GM18907 (cell line): ENCODE measurements at regions not wholly inside any gene's neighbourhood (a gene's known extent, or its start where the extent isn't known, plus 50 kb on each side); places are given as distances from the start of the nearest gene placed in this dataset.
"Not testable (repeated sequence)": the region's sequence is repeated elsewhere in the genome, so short reads cannot be mapped to it uniquely, and the experiment has no call there.

Experiments
- ATAC-seq: cut with Tn5 transposase; IDR thresholded peaks from one replicate; pipeline ENCODE4 v1.9.1; 2021; ENCODE audit warnings: mild to moderate bottlenecking, moderate library complexity; ENCODE audit not compliant: unreplicated experiment

DNA sequence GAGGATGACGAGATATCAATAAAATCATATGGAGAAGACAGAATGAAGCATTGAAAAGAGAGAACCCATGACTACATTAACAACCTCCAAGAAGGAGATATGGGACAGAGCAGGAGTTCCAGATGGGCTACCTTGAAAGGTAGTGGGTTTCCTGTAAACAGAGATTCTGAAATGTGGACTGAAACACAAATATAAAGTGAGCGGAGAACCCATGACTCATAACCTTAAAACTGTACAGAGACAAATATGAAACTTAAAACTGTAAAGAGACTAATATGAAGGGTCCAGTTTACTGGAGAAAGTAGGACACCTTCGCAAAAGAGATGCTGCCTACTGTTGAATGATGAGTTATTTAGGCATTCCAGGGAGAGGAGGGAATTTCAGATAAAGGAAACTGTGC, 383.7 kb downstream of the CAAP1 start:
- no peak for ATAC-seq

DNA sequence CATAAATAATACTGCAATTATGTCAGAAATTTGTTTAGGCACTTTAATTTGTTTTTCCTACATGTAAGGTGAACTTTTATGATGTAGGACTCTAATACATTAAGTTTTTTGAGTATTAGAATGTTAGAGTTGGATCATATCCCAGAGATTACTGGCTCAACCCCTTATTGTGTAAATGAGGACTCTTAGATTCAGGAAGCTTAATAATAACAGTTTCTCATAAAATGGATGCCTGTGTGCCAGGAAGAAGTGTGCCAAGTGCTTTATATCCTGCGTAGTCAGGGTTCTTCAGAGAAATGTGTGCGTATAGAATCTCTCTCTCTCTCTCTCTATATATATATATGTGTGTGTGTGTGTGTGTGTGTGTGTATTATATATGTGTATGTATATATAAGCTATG, 388.5 kb downstream of the CAAP1 start:
- no peak for ATAC-seq

DNA sequence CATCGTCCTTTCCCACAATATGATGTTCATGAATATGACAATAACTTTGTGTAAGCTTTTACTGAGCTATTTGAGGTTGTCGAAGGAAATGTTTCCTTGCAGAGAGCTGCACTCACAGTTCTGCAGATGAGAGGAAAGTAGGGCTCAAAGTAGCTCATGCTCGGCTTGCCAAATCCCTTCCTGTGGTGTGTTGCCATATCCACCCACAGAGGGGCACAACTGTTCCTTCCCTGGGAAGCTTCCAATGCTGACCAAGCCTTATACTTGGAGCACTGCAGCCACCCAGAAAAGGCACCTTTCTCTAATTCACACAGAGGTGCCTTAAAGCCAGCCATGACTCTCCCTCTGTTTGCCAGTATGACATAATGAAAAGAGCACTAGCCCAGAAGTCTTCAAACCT, 390.3 kb downstream of the CAAP1 start:
- no peak for ATAC-seq

DNA sequence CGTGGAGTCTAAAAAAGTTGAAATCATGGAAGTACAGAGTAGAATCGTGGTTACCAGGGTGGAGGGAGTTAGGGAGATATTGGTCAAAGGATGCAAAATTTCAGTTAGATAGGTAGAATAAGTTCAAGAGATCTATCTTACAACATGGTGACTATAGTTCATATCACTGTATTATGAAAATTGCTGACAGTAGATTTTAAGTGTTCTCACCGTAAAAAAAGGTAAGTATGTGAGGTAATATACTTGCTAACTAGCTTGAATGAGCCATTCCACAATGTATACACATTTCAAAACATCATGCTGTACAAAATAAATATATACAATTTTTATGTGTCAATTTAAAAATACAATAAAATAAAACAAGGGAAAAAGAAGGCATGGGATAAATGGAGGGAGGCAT, 392.1 kb downstream of the CAAP1 start:
- ATAC-seq, result no peak

DNA sequence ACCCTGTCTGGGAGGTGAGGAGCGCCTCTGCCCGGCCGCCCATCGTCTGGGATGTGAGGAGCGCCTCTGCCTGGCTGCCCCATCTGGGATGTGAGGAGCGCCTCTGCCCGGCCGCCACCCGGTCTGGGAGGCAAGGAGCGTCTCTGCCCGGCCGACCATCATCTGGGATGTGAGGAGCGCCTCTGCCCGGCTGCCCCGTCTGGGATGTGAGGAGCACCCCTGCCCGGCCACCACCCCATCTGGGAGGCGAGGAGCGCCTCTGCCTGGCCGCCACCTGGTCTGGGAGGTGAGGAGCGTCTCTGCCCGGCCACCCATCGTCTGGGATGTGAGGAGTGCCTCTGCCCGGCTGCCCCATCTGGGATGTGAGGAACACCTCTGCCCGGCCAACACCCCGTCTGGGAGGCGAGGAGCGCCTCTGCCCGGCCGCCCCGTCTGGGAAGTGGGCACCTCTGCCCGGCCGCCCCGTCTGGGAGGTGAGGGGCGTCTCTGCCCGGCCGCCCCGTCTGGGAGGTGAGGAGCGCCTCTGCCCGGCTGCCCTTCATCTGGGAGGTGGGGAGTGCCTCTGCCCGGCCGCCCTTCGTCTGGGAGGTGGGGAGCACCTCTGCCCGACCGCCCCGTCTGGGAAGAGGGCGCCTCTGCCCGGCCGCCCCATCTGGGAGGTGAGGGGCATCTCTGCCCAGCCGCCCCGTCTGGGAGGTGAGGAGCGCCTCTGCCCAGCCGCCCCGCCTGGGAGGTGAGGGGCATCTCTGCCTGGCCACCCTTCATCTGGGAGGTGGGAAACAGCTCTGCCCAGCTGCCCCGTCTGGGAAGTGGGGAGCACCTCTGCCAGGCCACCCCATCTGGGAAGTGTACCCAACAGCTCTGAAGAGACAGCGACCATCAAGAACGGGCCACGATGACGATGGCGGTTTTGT, 399.7 kb downstream of the CAAP1 start:
- not testable (repeated sequence) for ATAC-seq

DNA sequence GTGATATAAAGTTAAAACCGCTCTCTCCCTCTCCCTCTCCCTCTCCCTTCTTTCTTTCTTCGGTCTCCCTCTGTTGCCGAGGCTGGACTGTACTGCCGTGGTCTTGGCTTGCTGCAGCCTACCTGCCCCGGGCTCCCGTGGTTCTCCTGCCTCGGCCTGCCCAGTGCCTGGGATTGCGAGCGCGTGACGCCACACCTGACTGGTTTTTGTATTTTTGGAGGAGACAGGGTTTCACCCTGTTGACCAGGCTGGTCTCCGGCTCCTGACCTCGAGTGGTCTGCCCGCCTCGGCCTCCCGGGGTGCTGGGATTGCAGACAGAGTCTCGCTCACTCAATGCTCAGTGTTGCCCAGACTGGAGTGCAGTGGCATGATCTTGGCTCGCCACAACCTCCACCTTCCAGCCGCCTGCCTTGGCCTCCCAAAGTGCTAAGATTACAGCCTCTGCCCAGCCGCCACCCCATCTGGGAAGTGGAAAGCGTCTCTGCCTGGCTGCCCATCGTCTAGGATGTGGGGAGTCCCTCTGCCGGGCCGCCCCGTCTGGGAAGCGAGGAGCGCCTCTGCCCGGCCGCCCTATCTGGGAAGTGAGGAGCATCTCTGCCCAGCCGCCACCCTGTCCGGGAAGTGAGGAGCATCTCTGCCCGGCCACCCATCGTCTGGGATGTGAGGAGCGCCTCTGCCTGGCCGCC, 400.5 kb downstream of the CAAP1 start:
- not testable (repeated sequence) for ATAC-seq

DNA sequence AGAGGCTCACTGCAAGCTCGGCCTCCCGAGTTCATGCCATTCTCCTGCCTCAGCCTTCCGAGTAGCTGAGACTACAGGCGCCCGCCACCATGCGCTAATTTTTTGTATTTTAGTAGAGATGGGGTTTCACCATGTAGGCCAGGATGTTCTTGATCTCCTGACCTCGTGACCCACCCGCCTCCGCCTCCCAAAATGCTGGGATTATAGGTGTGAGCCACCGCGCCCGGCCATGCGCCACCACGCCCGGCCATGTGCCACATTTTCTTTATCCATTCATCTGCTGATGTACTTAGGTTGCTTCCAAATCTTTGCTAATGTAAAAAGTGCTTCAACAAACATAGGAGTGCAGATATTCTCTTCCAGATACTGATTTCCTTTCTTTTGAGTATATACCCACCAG, 408.6 kb downstream of the CAAP1 start:
- no peak for ATAC-seq

DNA sequence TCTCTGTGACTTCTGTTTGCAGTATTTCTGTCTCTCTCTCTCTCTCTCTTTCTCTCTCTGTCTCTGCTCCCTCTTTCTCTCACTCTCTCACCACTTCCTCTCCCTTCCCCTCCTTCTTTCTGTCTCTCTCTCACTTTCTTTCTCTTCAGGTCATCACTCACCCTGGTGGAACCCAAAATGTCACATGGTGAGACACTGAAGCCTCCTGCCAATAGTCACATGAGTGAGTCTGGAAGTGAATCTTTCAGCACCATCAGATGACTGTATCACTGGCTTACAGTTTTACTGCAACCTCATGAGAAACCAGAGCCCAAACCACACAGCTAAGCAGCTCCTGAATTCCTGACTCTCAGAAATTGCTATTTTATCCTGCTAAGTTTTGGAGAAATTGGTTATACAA, 414.6 kb downstream of the CAAP1 start:
- no peak for ATAC-seq

DNA sequence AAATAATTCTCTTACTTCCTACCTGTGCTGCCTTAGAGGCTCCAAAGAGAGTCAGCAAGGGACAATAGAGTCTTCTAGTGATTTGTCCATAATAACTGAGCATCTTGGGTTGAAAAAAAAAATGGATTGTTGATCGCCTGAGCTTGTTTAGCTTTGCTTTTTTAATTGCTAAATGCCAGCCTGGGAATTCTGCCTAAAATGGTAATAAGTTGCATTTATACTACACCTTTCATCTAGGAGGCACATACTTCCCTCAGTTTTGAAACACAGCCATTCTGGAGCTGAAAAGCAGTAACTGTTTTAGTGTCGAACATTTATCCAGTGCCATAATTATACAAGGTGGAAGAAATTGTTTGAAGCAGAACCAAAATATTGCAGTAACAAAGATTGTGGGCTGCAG, 421.3 kb downstream of the CAAP1 start:
- ATAC-seq, result no peak

DNA sequence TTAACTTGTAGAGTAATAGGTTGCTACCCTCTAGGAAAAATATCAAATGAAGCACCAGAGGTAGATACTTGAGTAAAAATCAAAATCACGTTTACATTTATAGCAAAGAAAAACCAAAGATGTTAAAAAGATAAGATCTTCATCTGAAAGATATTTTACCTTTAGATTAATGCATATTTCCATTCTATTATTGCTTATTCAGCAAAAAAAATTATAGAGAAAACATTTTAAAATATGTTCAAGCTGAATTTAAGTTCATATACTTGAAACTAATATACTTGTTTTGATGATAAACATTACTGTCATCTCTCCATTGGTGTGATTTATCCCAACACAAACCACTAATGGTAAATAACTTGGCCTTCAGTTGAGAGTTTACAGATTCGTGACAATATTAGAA, 422.3 kb downstream of the CAAP1 start:
- no peak for ATAC-seq

DNA sequence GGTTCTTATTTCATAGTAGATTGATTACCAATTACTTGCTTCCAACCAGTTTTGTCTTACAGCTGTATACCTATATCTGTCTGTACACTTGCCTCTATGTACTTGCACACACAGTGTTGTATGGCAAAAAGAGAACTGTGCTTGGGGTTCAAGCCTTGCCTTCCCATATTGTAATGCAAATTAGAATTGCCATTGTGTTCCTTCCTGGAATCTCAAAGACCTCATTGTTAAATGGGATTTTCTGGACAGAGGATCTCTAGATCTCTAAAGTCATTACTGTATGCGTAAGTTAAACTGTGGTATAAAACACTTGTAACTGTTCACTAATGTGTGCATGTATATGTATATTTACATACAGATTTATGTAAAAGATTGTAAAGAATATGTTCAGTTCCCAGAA, 428.8 kb downstream of the CAAP1 start:
- no peak for ATAC-seq

DNA sequence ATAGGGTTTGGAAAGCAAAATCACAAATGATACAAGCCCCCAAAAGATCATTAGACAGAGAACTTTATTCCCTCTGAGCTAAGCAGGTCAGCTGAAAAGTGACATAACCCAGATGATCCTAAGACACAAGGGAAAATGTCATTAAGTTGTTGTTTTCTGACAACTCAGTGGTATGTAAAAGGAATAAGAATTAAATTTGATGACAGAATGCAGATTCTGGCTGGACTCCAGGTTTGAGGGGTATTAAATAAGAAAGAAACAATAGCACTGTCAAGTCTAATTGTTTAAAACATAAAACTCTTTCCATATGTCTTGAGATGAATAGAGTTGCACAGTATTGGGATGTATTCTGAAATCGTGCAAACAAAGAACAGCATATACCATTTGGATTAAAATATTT, 429.9 kb downstream of the CAAP1 start:
- ATAC-seq, result no peak

DNA sequence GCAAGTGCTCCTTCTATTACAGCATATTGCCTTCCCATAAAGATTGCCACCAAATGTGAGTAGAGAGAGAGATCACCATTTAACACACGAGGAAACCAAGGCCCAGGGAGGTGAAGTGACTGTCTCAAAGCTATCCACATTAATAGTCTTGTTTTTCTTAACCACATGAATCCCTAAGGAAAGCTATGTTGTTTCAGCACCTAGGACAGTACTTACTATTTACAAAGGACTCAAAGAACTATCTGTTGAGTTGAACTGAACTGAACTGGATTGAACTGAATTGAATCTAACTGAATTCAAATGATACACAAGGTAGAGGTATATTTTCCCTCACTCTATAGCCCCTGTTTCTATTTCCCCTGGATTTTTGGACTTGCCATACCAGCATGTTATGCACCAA, 430.4 kb downstream of the CAAP1 start:
- no peak for ATAC-seq

DNA sequence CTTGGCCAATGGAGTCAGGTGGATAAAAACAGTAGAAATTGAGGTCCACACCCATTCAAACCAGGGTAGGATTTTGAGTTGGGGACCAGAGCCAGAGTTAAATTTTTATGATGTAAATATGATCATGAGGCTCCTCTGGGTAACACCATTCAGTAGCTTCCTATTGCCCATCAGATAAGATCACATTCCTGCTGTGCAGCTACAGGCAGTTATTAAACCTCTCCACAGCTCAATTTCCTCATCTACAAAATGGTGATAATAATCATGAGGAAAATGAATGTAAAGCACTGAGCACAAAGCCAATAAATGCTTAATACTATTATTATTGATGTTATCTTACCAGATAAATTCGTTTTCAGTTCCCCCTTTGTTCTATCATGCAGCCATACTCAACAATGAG, 432.0 kb downstream of the CAAP1 start:
- no peak for ATAC-seq

DNA sequence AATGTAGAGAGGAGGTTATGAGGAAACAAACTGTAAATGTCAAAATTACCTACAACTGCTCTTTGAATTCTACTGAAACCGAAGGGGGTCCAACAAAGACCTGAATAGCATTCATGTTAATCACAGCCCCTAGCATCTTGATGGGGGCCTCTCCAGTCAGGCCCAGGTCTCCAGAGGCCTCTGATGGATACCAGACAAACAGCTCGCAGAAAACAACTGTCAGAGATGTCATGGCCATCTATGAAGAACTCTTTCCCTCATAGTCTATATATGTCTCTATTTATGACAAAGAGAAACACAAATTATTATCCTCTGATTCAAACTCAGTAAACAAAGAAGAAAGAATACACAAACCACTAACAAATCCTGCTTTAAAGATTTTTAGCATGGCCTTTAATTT, 432.6 kb downstream of the CAAP1 start:
- no peak for ATAC-seq

DNA sequence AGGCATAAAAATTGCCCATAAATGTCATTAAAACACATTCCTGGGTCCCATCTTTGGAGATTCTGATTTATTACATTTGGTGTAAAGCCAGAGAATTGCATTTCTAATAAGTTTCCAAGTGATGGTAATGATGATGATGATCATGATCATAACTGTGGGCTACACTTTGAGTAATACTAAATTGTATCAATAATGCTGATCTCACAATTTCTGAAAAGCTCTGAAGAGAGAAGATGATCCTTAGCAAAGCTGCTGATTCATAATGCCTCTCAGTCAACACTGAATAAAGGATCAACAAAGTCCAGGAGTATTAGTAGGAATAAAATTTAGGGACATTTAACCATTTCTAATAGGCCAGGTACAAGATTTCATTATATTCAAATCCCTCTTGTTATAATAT, 434.5 kb downstream of the CAAP1 start:
- ATAC-seq, result no peak

DNA sequence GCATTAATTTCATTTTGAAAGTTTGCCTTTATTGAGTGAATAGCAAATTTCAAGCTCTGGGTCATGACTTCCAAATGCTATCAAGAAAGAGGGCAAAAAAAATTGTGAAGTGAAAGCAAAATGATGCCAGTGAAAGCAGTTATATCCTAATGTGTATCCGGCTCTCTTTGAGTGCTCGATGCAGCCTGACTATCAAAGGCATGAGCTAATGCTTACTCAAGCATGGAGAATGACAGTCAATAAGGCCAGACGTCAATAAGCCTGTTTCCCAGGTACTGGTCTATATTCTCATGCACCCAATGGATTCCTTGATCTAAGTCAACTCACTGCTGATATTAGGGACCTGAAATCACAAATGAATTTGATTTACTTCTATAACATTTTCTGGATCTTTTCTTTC, 435.5 kb downstream of the CAAP1 start:
- no peak for ATAC-seq

DNA sequence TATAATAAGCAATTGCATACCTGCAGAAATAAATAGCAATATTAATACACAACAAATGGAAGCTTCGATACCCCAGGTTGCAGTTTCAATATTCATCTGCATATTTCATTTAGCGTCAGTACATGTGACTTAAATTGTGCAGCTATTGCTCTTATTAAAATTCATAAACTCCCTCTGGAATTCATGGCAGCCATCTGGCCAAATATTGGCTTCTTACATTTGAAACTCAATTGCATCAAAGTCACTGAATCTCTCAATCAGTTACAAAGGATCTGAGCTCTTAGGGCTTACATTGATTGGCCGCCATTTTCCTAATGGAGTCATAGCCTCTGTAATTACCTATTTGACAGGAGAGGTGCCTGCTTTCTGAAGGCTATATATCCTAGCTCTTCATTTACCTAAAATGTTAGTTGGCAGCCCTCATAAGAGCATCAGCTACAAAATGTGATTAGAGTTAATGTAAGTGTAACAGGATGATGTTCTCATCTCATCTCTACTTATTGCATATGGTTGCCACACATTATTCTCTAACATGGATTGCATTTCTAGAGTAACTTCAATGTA, 453.5 kb downstream of the CAAP1 start:
- ATAC-seq, result no peak

DNA sequence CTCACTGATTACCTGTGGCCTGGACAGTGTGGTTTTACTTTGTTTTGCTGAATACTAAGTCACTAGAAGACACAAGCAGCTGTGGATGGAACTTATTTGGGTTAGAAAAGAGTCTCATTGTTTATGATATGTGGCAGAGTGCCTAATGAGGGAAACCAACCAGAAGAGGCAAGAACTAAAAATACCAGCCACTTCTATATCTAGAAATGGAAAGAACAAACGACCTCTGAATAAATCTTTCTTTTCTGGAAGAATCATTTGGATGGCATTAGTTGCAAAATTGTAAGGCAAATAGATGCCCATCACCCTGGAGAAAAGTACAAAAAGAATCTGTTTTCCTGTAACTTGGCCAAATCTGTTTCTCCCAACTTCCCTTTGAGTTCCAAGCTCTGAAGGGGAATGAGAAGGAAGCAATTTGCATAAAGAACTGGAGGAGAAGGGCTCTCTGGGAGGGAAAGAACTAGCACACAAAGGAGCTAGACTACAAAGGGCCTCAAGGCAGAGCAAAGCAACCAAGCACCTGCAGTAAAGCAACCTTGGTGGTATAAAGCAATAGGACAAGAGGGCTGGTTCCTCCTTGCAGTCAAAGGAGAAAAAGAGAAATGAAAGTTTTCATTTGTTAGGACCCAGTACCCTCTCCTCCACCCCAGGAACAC, 455.4 kb downstream of the CAAP1 start:
- ATAC-seq, result no peak

DNA sequence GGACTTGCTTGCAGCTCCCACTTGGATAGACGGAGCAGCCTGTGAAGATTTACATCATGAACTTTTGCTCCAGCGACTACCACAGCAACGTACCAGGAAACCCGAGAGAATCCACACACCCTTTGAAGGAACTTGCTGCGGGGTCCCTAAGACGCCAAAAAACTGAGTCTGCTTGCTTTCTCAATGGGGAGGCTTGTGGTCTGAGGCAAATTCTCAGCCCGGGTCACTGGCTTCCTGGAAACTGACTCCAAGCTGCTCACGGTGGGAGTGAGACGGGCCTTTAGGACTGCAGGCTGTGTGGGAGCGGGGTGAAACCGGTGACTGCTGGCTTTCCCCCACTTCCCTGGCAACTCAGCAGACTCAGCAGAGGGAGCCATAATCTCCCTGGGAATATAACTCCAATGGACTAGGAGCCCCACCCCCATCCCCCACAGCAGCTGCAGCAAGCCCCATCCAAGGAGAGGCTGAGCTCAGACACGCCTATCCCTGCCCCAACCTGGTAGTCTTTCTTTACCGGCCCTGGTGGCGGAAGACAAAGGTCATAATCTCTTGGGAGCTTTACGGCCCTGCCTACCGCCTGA, 466.0 kb downstream of the CAAP1 start:
- no peak for ATAC-seq

DNA sequence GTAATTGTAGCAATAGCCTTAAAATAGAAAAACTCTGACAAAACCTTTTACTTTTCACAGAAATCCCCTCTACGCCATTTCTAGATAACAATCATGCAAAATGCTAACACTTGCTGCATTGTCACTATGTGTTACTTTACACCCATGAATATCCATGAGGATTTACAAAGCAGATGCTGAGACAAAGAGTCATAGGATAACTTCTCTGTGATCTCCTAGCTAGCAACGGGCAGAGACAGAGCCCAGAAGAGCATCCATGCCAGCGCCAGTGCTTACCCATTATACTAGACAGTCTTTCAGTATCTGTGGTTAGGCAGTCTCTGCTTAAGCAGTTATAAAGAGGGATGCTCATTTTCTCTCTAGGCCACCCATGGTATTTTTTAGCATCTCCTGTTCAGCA, 474.1 kb downstream of the CAAP1 start:
- ATAC-seq, result no peak
